GM13977 (cell line): ENCODE measurements at regions not wholly inside any gene's neighbourhood (a gene's known extent, or its start where the extent isn't known, plus 50 kb on each side); places are given as distances from the start of the nearest gene placed in this dataset.

Experiments
- DNase-seq: peaks from one replicate; pipeline ENCODE4 v3.0.0; 2012; ENCODE audit warnings: low spot score
- in situ Hi-C: fragments of 300-500 bp; cut with MboI; formaldehyde crosslinking; loops from one replicate; pipeline ENCODE4 v1.12.0; 2022; ENCODE audit warnings: low sequenced_read_pairs, low pct_unique_long_range_greater_than_20kb, mixed read lengths, inconsistent platforms; ENCODE audit not compliant: unreplicated experiment
- TF ChIP-seq, protein P1 (sequence below): IDR thresholded peaks from 2 replicates; pipeline ENCODE4 v1.5.1; 2012; ENCODE audit warnings: mild to moderate bottlenecking, control low read depth; ENCODE audit not compliant: insufficient read depth; ENCODE audit errors: extremely low read depth, missing control alignments

DNA sequence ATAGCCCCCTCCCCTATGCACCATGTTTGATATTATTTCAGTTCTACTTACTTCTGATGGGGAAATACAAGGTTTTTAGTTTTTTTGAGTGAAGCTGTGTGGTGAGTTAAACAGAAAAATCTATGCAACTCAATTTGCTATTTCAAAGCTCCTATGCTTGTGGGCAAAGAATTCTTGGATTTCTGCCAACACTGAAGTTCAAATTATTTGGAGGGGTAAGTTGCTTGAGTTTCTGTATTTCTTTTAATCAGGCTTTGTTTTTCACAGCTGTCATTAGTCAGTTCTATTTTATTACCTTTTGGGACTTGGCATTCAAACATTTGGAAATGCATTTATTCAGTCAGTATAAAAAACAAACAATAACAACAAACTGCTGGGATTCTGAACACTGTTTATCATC is 407.5 kb upstream of the MGAT4C start:
- TF ChIP-seq, protein P1, sequence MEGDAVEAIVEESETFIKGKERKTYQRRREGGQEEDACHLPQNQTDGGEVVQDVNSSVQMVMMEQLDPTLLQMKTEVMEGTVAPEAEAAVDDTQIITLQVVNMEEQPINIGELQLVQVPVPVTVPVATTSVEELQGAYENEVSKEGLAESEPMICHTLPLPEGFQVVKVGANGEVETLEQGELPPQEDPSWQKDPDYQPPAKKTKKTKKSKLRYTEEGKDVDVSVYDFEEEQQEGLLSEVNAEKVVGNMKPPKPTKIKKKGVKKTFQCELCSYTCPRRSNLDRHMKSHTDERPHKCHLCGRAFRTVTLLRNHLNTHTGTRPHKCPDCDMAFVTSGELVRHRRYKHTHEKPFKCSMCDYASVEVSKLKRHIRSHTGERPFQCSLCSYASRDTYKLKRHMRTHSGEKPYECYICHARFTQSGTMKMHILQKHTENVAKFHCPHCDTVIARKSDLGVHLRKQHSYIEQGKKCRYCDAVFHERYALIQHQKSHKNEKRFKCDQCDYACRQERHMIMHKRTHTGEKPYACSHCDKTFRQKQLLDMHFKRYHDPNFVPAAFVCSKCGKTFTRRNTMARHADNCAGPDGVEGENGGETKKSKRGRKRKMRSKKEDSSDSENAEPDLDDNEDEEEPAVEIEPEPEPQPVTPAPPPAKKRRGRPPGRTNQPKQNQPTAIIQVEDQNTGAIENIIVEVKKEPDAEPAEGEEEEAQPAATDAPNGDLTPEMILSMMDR = no peak
- DNase-seq = no peak
- in situ Hi-C loops = no loop called here

DNA sequence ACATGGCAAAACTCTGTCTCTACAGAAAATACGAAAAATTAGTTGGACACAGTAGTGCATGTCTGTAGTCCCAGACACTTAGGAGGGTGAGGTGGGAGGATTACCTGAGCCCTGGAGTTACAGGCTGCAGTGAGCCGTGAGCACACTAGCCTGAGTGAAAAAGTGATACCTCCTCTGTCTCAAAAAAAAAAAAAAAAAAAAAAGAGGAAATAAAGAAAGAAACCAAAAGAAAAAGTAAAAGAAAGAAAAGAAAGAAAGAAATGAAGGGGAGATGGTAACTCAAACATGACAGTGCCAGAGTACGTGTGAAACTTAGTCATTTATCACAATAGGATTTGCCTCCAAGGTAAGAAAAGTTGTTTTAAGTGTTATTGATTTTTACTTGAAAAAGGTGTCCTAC is 407.0 kb upstream of the MGAT4C start:
- no peak for DNase-seq
- in situ Hi-C loops = no loop called here
- TF ChIP-seq, protein P1 = no peak

DNA sequence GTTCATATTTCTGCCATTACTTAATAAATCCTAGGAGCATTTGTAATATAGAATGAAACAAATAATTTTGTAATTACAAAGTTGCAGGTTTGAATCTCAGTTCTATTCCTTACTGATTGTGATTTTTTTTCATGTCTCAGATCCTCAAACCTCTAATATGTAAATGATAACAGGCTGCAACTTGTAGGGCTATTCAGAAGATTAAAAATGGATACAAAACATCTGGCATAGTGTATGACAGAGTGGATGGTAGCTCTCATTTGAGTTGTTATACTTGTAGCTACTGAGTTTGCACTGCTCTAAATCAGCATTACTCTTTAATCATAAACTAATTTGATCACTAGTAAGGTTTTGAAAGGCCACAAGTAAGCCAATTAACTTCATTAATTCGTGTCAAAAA is 406.3 kb upstream of the MGAT4C start:
- TF ChIP-seq, protein P1 = no peak
- in situ Hi-C loops = no loop called here
- no peak for DNase-seq

DNA sequence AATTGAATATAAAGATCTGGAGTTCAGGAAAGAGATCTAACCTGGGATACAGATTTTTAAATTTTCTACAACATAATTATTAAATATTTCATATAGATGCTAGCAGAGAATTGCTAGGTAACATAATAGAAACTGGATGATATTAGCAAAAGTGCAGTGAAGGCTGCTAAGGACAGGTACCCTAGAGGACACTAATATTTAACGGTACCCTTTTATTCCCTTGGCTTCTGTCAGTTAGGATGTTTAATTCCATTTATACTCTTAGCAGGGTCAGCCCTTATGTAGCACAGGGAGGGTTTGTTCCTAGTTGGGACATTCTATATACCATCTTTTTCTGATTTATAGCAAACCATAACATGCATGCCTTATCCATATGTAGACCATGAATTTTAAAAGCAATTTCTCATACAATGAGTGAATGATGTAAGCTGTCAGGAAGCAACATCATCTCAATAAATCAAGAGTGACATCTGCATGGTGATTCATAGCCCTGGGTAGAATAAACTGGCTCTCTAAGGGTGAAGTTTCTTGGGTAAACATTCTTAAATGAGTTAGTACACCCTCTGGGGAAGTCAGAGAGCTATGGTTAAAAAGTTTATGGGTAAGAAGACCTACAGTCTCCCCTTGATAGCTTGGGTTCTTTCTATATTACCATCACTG is 404.4 kb upstream of the MGAT4C start:
- in situ Hi-C loops = no loop called here
- DNase-seq = no peak
- TF ChIP-seq, protein P1 = no peak

DNA sequence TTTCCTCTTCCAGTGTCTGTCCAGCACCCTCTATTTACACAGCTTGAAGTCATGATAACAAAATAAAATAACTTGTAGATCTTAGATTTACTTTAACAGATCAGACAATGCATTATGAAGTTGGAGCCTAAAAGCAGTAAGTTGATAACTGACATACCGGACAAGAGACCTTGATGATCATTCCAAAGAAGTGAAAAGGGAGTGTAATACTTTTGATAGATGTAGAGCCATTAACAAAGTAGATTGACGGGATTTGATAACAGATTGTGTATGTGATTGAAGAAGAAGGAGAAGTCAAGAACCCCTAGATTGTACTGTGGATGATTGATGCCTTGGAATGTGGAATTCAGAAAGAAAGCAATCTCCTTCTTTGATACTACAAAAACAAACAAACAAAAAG is 403.8 kb upstream of the MGAT4C start:
- in situ Hi-C loops = no loop called here
- no peak for DNase-seq
- TF ChIP-seq, protein P1 = no peak

DNA sequence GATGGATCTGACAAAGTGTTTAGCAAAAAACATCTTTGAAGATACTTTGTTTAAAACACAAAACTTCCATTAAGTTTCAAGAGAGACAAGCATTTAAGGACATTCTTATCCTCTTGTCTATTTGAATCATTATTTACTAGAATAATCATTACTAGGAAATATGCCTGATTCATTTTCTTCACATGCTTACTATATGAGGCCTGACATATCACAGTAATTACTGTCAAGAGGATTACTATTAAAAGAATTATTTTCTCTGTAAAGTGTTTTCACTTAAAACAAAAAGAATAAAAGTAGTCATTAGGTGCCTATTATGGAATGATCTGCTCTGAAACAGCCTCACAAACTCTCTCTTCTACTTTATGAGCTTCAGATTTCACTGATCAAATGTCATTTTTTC is 402.1 kb upstream of the MGAT4C start:
- in situ Hi-C loops = no loop called here
- DNase-seq = no peak
- TF ChIP-seq, protein P1 = no peak
